ENCODE measurements at regions not wholly inside any gene's neighbourhood (a gene's known extent, or its start where the extent isn't known, plus 50 kb on each side); places are given as distances from the start of the nearest gene placed in this dataset.

GRCh38 chr18:2192562-2192961, 378.7 kb downstream of the METTL4 start:
- no peak for ATAC-seq
- WGBS (ENCODE audit: insufficient coverage, low coverage, low lambda C conversion rate, missing lambda C conversion rate) = 72% methylated on average over 4 of the region's 4 CpGs

GRCh38 chr18:2197946-2198345, 373.4 kb downstream of the METTL4 start:
- ATAC-seq = no peak
- H3K9me3 ChIP-seq = no peaks in the 10 kb centered on the region
- no peaks in the 10 kb centered on the region for H3K36me3 ChIP-seq
- no peak overlapping the region for H3K4me3 ChIP-seq
- H3K4me1 ChIP-seq = no peaks in the 10 kb centered on the region
- no peak for DNase-seq
- 57% methylated on average over 4 of the region's 4 CpGs for WGBS (ENCODE audit: insufficient coverage, low coverage, low lambda C conversion rate, missing lambda C conversion rate)
- intact Hi-C loops (cut with DNase I) = no loop called here
- TF ChIP-seq POLR2A (IDR thresholded peaks at IDR 0.05) (no peak), CTCF (IDR thresholded peaks at IDR 0.05) (no peak)
- H3K27ac ChIP-seq = no peak overlapping the region
- H3K27me3 ChIP-seq = no peaks in the 10 kb centered on the region

More at GRCh38 chr18:2192562-2192961, 378.7 kb downstream of the METTL4 start:
- Histone ChIP-seq H3K27me3 (no peaks in the 10 kb centered on the region), H3K4me3 (no peak overlapping the region), H3K4me1 (no peaks in the 10 kb centered on the region), H3K9me3 (no peaks in the 10 kb centered on the region), H3K36me3 (no peaks in the 10 kb centered on the region), H3K27ac (no peak overlapping the region)
- intact Hi-C loops (cut with DNase I) = no loop called here
- DNase-seq = no peak
- TF ChIP-seq POLR2A (IDR thresholded peaks at IDR 0.05) (no peak), CTCF (IDR thresholded peaks at IDR 0.05) (no peak)

DNA sequence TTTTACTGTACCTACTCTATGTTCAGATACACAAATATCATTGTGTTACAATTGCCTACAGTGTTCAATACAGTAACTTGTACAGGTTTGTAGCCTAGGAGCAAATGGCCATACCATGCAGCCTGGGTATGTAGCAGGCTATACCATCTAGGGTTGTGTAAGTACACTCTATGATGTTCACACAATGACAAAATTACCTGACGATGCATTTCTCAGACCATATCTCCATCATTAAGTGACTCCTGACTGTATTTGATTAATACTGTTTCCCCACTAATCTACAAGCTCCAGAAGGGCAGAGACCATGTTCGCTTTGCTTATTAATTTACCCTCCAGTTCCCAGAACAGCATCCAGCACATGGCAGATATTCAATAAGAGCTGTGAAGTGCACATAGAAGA, 372.2 kb downstream of the METTL4 start:
- H3K36me3 ChIP-seq = no peaks in the 10 kb centered on the region
- H3K27ac ChIP-seq = no peak overlapping the region
- ATAC-seq = no peak
- TF ChIP-seq CTCF (IDR thresholded peaks at IDR 0.05) = no peak
- TF ChIP-seq POLR2A (IDR thresholded peaks at IDR 0.05) = no peak
- no peaks in the 10 kb centered on the region for H3K4me1 ChIP-seq
- no peaks in the 10 kb centered on the region for H3K9me3 ChIP-seq
- DNase-seq = no peak
- WGBS (ENCODE audit: insufficient coverage, low coverage, low lambda C conversion rate, missing lambda C conversion rate) = 62% methylated on average over 2 of the region's 2 CpGs
- no peaks in the 10 kb centered on the region for H3K27me3 ChIP-seq
- intact Hi-C loops (cut with DNase I) = no loop called here
- H3K4me3 ChIP-seq = no peak overlapping the region

GRCh38 chr18:2201036-2201600, 370.2 kb downstream of the METTL4 start:
- H3K9me3 ChIP-seq = no peaks in the 10 kb centered on the region
- intact Hi-C loops (cut with DNase I) = no loop called here
- no peak for TF ChIP-seq POLR2A (IDR thresholded peaks at IDR 0.05)
- no peak for TF ChIP-seq CTCF (IDR thresholded peaks at IDR 0.05)
- no peak for DNase-seq
- H3K4me3 ChIP-seq = no peak overlapping the region
- H3K36me3 ChIP-seq = no peaks in the 10 kb centered on the region
- no peak overlapping the region for H3K27ac ChIP-seq
- H3K27me3 ChIP-seq = no peaks in the 10 kb centered on the region
- WGBS (ENCODE audit: insufficient coverage, low coverage, low lambda C conversion rate, missing lambda C conversion rate) = 72% methylated on average over 2 of the region's 2 CpGs
- H3K4me1 ChIP-seq = no peaks in the 10 kb centered on the region
- no peak for ATAC-seq

DNA sequence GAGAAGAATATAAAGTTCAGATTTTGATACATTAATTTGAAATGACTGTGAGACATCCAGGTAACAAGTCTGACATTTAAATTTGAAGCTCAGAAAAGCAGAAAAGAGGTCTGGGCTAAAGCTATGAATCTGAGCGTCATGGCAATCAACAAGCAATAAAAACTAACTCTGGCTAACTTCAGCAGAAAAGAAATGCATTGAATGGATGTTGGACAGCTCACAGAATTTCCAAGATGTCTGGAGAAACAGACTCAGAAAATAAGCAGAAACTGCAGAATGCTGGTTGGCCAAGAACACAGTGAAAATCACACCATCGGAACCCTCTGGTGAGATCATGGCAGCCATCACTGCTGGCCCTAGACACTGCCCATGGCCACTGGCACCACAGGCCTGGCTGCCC, 366.6 kb downstream of the METTL4 start:
- Histone ChIP-seq H3K9me3 (no peaks in the 10 kb centered on the region), H3K36me3 (no peaks in the 10 kb centered on the region), H3K4me1 (no peaks in the 10 kb centered on the region), H3K27me3 (no peaks in the 10 kb centered on the region), H3K4me3 (no peak overlapping the region), H3K27ac (no peak overlapping the region)
- 71% methylated on average over 2 of the region's 2 CpGs for WGBS (ENCODE audit: insufficient coverage, low coverage, low lambda C conversion rate, missing lambda C conversion rate)
- DNase-seq (no peak), ATAC-seq (no peak)
- no peak for TF ChIP-seq CTCF (IDR thresholded peaks at IDR 0.05)
- TF ChIP-seq POLR2A (IDR thresholded peaks at IDR 0.05) = no peak
- intact Hi-C loops (cut with DNase I) = no loop called here

Measured in right lobe of liver (tissue), 6 donors.